ENCODE measurements at regions not wholly inside any gene's neighbourhood (a gene's known extent, or its start where the extent isn't known, plus 50 kb on each side); places are given as distances from the start of the nearest gene placed in this dataset.
A peak's percentile ranks its signal among the peaks of the same experiment; 100 is the strongest.

DNA sequence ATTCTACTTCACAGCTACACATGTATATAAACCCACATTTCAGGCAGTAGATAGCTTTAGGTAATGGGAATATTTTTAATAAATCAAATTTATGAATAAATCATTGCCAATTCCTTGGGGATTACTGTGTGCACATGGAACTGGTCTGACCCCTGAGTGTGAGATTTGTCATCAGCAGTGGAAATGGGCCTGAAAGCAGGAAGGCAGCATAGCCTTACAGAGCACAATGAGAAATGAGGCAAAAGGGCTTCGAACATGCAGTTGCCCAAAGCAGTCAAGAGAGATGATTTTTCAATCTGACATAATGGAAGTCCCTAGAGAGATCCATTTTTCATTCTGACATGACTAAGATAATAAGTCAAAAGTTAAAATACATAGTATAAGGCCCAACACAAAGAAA is 599.2 kb downstream of the TUSC7 start:
- TF ChIP-seq FOXP2 (optimal IDR thresholded peaks at IDR 0.05; ENCODE audit: borderline replicate concordance, extremely low read depth, extremely low read length, insufficient read depth): no peak
- no peak for TF ChIP-seq SIN3A (IDR thresholded peaks at IDR 0.05; ENCODE audit: borderline replicate concordance, insufficient read depth, low read length)
- TF ChIP-seq TAF1 (IDR thresholded peaks at IDR 0.05; ENCODE audit: borderline replicate concordance, insufficient read depth, low read length): no peak
- TF ChIP-seq, protein P1, sequence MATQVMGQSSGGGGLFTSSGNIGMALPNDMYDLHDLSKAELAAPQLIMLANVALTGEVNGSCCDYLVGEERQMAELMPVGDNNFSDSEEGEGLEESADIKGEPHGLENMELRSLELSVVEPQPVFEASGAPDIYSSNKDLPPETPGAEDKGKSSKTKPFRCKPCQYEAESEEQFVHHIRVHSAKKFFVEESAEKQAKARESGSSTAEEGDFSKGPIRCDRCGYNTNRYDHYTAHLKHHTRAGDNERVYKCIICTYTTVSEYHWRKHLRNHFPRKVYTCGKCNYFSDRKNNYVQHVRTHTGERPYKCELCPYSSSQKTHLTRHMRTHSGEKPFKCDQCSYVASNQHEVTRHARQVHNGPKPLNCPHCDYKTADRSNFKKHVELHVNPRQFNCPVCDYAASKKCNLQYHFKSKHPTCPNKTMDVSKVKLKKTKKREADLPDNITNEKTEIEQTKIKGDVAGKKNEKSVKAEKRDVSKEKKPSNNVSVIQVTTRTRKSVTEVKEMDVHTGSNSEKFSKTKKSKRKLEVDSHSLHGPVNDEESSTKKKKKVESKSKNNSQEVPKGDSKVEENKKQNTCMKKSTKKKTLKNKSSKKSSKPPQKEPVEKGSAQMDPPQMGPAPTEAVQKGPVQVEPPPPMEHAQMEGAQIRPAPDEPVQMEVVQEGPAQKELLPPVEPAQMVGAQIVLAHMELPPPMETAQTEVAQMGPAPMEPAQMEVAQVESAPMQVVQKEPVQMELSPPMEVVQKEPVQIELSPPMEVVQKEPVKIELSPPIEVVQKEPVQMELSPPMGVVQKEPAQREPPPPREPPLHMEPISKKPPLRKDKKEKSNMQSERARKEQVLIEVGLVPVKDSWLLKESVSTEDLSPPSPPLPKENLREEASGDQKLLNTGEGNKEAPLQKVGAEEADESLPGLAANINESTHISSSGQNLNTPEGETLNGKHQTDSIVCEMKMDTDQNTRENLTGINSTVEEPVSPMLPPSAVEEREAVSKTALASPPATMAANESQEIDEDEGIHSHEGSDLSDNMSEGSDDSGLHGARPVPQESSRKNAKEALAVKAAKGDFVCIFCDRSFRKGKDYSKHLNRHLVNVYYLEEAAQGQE (IDR thresholded peaks at IDR 0.05; ENCODE audit: insufficient read depth in 1 of 2, low read depth in 2 of 2, low read length in 2 of 2): no peak
- TF ChIP-seq POLR2AphosphoS5 (IDR thresholded peaks at IDR 0.05; ENCODE audit: low read depth, low read length): no peak

DNA sequence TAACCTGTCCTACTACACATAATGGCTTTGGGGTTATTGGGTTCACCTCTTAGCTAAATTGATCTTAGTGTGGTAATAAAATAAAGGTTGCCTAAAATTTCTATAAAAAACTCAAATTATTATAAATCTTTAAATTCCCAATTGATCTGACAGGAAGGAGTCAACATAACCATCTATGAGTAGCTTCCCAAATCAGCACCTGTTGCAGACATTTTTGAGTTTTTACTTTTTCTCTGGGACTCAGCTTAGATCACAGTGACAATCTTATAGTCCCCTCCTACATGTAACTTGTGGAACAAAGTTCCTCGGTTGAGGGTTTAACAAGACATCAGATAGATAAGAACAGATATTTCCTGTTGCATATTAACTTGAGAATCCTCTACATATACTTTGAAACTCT is 601.0 kb downstream of the TUSC7 start:
- TF ChIP-seq TAF1 (IDR thresholded peaks at IDR 0.05; ENCODE audit: borderline replicate concordance, insufficient read depth, low read length): no peak
- TF ChIP-seq FOXP2 (optimal IDR thresholded peaks at IDR 0.05; ENCODE audit: borderline replicate concordance, extremely low read depth, extremely low read length, insufficient read depth): no peak
- TF ChIP-seq SIN3A (IDR thresholded peaks at IDR 0.05; ENCODE audit: borderline replicate concordance, insufficient read depth, low read length): no peak
- TF ChIP-seq, protein P1 (IDR thresholded peaks at IDR 0.05; ENCODE audit: insufficient read depth in 1 of 2, low read depth in 2 of 2, low read length in 2 of 2): no peak
- no peak for TF ChIP-seq POLR2AphosphoS5 (IDR thresholded peaks at IDR 0.05; ENCODE audit: low read depth, low read length)

DNA sequence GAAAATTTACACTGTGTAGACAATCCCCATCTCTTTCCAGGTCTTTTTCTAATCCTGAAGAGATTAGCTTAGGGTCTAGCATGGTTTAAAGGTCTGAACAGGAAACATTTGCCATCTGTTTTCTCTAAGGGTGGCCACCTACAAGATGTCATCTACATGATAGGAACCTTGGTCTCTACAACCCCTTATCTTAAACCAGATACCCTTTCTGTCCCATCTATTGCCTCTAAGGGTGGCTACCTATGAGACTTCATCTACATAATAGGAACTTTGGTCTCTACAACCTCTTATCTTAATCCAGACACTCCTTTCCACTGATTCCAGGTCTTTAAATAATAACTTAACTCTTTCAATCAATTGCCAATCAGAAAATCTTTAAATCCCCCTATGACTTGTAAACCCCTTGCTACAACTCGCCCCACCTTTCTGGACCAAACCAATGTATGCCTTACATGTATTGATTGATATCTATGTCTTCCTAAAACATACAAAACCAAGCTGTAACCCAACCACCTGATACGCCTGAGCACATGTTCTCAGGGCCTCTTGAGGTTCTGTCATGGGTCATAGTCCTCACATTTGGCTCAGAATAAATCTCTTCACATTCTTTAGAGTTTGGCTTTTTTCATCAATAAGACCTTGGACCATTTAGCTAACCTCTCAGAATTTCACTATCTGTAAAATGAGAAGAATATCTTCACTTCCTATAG is 605.0 kb downstream of the TUSC7 start:
- TF ChIP-seq FOXP2 (optimal IDR thresholded peaks at IDR 0.05; ENCODE audit: borderline replicate concordance, extremely low read depth, extremely low read length, insufficient read depth): no peak
- TF ChIP-seq SIN3A (IDR thresholded peaks at IDR 0.05; ENCODE audit: borderline replicate concordance, insufficient read depth, low read length): no peak
- TF ChIP-seq POLR2AphosphoS5 (IDR thresholded peaks at IDR 0.05; ENCODE audit: low read depth, low read length): no peak
- TF ChIP-seq, protein P1 (IDR thresholded peaks at IDR 0.05; ENCODE audit: insufficient read depth in 1 of 2, low read depth in 2 of 2, low read length in 2 of 2): no peak
- no peak for TF ChIP-seq TAF1 (IDR thresholded peaks at IDR 0.05; ENCODE audit: borderline replicate concordance, insufficient read depth, low read length)

DNA sequence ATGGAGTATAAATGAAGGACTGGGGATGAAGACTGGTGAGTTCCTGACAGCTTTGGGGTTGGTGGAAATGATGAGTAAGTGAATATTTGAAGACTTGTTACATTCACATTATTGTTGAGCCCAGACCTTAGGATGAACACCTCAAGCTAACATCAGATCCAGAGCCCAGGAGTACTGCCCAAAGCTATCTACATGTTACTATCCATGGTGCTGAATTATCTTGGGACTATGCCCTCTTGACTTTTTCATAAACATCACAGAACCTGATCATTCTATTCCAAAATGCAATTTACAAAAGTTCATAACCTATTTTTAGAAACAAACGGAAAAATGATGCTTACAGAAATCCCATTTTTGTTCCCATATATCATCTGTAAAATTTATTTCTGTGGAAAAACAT is 613.3 kb downstream of the TUSC7 start:
- TF ChIP-seq, protein P1 (IDR thresholded peaks at IDR 0.05; ENCODE audit: insufficient read depth in 1 of 2, low read depth in 2 of 2, low read length in 2 of 2): peak; percentile 76 to 94
- no peak for TF ChIP-seq TAF1 (IDR thresholded peaks at IDR 0.05; ENCODE audit: borderline replicate concordance, insufficient read depth, low read length)

DNA sequence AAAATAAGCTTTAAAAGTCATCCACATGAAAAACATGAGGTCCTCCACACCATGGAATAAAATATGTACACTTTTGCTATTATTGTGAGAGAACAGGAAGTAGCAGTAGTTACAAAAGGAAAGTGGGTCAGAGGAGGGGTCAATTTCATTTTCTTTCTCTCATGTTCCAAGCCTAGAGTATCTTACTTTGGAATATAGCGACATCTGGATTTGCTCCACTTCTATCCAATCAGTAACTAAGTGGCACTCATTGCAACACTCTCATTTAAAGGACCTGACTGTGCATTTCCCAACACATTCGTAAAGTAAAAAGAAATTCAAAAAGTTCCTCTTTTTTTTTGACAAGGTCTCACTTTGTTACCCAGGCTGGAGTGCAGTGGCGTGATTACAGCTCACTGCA is 637.3 kb downstream of the TUSC7 start:
- TF ChIP-seq FOXP2 (optimal IDR thresholded peaks at IDR 0.05; ENCODE audit: borderline replicate concordance, extremely low read depth, extremely low read length, insufficient read depth) (no peak), SIN3A (IDR thresholded peaks at IDR 0.05; ENCODE audit: borderline replicate concordance, insufficient read depth, low read length) (no peak), TAF1 (IDR thresholded peaks at IDR 0.05; ENCODE audit: borderline replicate concordance, insufficient read depth, low read length) (no peak), POLR2AphosphoS5 (IDR thresholded peaks at IDR 0.05; ENCODE audit: low read depth, low read length) (no peak)
- TF ChIP-seq, protein P1 (IDR thresholded peaks at IDR 0.05; ENCODE audit: insufficient read depth in 1 of 2, low read depth in 2 of 2, low read length in 2 of 2): no peak

All from PFSK-1 (cell line).